ENCODE measurements at regions not wholly inside any gene's neighbourhood (a gene's known extent, or its start where the extent isn't known, plus 50 kb on each side); places are given as distances from the start of the nearest gene placed in this dataset.

DNA sequence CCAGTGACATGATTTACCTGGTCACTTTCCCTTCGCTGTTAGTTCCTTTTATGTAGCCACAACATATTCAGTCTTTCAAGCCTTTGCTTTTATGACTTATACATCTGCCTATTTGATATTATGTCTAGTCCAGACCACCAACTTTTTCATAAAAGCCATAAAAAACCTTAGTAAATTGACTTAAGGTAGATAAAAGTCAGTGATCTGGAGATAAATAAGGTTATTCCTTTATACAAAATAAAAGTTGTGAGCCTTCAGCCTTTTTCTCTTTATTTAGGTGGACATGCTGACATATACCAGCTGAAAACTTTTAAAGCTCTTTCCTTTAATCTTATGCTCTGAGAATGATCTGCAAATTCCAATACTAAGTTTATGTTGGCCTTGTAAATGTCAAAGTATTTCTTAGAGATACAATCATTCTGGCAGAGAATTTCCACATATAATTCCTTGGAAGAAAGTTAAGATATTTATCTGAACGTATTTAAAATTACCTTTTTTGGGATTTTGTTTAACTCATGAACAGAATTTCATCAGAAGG, 690.4 kb upstream of the CHORDC1 start:
- Mint-ChIP-seq H3K27me3 (ENCODE audit: low read depth) (no peaks in the 10 kb centered on the region), H3K4me3 (no peak overlapping the region), H3K36me3 (no peaks in the 10 kb centered on the region), H3K4me1 (no peaks in the 10 kb centered on the region), H3K27ac (no peak overlapping the region), H3K9me3 (no peaks in the 10 kb centered on the region)
- DNase-seq (ENCODE audit: low spot score) = no peak
- ATAC-seq = no peak
- CTCF ChIA-PET = no interaction called here
- POLR2A ChIA-PET = no interaction called here
- TF ChIP-seq, protein P1, sequence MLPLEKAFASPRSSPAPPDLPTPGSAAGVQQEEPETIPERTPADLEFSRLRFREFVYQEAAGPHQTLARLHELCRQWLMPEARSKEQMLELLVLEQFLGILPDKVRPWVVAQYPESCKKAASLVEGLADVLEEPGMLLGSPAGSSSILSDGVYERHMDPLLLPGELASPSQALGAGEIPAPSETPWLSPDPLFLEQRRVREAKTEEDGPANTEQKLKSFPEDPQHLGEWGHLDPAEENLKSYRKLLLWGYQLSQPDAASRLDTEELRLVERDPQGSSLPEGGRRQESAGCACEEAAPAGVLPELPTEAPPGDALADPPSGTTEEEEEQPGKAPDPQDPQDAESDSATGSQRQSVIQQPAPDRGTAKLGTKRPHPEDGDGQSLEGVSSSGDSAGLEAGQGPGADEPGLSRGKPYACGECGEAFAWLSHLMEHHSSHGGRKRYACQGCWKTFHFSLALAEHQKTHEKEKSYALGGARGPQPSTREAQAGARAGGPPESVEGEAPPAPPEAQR (CRISPR knock-in tag; IDR thresholded peaks at IDR 0.05) = no peak
- TF ChIP-seq NFATC4 (CRISPR knock-in tag; IDR thresholded peaks at IDR 0.05) = no peak

DNA sequence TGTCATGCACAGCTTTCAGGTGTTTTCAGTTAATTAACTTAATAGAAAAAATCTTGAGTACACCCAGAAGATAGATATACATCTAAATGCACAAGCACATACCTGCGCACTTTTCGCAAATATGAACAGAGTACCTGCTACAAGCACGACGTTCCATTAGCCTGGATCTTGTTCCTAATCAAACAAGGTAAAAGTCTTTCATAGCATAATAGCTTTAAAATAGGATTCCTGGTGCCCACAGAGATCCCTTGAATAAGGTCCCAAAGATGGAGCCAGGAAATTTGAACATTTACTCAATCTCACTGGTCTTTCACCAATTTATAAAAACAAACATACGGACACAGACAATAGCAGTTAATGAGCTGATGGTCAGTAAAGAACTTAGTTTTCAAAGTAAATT, 689.8 kb upstream of the CHORDC1 start:
- Mint-ChIP-seq H3K27me3 (ENCODE audit: low read depth) (no peaks in the 10 kb centered on the region), H3K27ac (no peak overlapping the region), H3K36me3 (no peaks in the 10 kb centered on the region), H3K4me3 (no peak overlapping the region), H3K4me1 (no peaks in the 10 kb centered on the region), H3K9me3 (no peaks in the 10 kb centered on the region)
- ATAC-seq = no peak
- TF ChIP-seq SMAD4 (CRISPR knock-in tag; IDR thresholded peaks at IDR 0.05) (no peak), NR3C1 (CRISPR knock-in tag; conservative IDR thresholded peaks at IDR 0.05; ENCODE audit: low read depth) (no peak), TP53 (CRISPR knock-in tag; IDR thresholded peaks at IDR 0.05) (no peak), ZNF423 (CRISPR knock-in tag; IDR thresholded peaks at IDR 0.05) (no peak), PRRX2 (CRISPR knock-in tag; IDR thresholded peaks at IDR 0.05) (no peak), ZNF317 (CRISPR knock-in tag; IDR thresholded peaks at IDR 0.05; ENCODE audit: borderline replicate concordance, low read depth) (no peak), GTF2I (CRISPR knock-in tag; conservative IDR thresholded peaks at IDR 0.05) (no peak), NFE2L1 (CRISPR knock-in tag; IDR thresholded peaks at IDR 0.05) (no peak)
- TF ChIP-seq, protein P2, sequence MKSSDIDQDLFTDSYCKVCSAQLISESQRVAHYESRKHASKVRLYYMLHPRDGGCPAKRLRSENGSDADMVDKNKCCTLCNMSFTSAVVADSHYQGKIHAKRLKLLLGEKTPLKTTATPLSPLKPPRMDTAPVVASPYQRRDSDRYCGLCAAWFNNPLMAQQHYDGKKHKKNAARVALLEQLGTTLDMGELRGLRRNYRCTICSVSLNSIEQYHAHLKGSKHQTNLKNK (CRISPR knock-in tag; IDR thresholded peaks at IDR 0.05) = no peak
- TF ChIP-seq, protein P3, sequence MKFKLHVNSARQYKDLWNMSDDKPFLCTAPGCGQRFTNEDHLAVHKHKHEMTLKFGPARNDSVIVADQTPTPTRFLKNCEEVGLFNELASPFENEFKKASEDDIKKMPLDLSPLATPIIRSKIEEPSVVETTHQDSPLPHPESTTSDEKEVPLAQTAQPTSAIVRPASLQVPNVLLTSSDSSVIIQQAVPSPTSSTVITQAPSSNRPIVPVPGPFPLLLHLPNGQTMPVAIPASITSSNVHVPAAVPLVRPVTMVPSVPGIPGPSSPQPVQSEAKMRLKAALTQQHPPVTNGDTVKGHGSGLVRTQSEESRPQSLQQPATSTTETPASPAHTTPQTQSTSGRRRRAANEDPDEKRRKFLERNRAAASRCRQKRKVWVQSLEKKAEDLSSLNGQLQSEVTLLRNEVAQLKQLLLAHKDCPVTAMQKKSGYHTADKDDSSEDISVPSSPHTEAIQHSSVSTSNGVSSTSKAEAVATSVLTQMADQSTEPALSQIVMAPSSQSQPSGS (CRISPR knock-in tag; IDR thresholded peaks at IDR 0.05; ENCODE audit: borderline replicate concordance, low read depth) = no peak
- TF ChIP-seq, protein P4, sequence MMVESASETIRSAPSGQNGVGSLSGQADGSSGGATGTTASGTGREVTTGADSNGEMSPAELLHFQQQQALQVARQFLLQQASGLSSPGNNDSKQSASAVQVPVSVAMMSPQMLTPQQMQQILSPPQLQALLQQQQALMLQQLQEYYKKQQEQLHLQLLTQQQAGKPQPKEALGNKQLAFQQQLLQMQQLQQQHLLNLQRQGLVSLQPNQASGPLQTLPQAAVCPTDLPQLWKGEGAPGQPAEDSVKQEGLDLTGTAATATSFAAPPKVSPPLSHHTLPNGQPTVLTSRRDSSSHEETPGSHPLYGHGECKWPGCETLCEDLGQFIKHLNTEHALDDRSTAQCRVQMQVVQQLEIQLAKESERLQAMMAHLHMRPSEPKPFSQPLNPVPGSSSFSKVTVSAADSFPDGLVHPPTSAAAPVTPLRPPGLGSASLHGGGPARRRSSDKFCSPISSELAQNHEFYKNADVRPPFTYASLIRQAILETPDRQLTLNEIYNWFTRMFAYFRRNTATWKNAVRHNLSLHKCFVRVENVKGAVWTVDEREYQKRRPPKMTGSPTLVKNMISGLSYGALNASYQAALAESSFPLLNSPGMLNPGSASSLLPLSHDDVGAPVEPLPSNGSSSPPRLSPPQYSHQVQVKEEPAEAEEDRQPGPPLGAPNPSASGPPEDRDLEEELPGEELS (CRISPR knock-in tag; IDR thresholded peaks at IDR 0.05) = no peak
- DNase-seq (ENCODE audit: low spot score) = no peak
- ChIA-PET POLR2A (no interaction called here), CTCF (no interaction called here)

DNA sequence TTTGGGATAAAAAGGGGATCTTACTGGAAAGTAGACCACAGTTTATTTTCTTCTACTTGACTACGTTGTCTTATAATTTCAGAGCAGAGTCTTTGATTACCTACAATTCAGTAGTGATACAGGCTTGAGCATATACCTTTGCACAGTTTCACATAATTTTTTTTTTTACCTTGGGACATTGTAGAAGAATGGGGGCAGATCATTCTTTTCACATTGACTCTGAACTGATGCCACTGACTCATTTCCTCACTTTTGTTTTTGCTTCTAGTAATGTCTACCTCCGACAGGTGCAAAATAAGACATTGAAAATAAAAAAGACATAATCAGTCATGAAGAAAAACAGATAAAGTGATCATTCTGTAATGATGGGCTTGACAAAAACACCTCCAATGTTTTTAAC, 688.3 kb upstream of the CHORDC1 start:
- Mint-ChIP-seq H3K4me1 (peaks cover 8% of the 10 kb centered on the region), H3K36me3 (no peaks in the 10 kb centered on the region), H3K9me3 (no peaks in the 10 kb centered on the region), H3K4me3 (no peak overlapping the region), H3K27me3 (ENCODE audit: low read depth) (no peaks in the 10 kb centered on the region), H3K27ac (no peak overlapping the region)
- no peak for TF ChIP-seq TP53 (CRISPR knock-in tag; IDR thresholded peaks at IDR 0.05)
- no peak for TF ChIP-seq GTF2I (CRISPR knock-in tag; conservative IDR thresholded peaks at IDR 0.05)
- TF ChIP-seq TEAD1 (CRISPR knock-in tag; IDR thresholded peaks at IDR 0.05) = no peak
- TF ChIP-seq ATF1 (CRISPR knock-in tag; IDR thresholded peaks at IDR 0.05) = no peak
- TF ChIP-seq, protein P2 (CRISPR knock-in tag; IDR thresholded peaks at IDR 0.05) = no peak
- TF ChIP-seq, protein P5, sequence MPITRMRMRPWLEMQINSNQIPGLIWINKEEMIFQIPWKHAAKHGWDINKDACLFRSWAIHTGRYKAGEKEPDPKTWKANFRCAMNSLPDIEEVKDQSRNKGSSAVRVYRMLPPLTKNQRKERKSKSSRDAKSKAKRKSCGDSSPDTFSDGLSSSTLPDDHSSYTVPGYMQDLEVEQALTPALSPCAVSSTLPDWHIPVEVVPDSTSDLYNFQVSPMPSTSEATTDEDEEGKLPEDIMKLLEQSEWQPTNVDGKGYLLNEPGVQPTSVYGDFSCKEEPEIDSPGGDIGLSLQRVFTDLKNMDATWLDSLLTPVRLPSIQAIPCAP (CRISPR knock-in tag; IDR thresholded peaks at IDR 0.05) = no peak
- no peak for TF ChIP-seq SP1 (CRISPR knock-in tag; conservative IDR thresholded peaks at IDR 0.05)
- TF ChIP-seq NR1H2 (CRISPR knock-in tag; IDR thresholded peaks at IDR 0.05) = no peak
- no peak for TF ChIP-seq NFYB (CRISPR knock-in tag; conservative IDR thresholded peaks at IDR 0.05; ENCODE audit: low read depth)
- no peak for TF ChIP-seq CBFB (CRISPR knock-in tag; IDR thresholded peaks at IDR 0.05; ENCODE audit: low read depth)
- TF ChIP-seq, protein P3 (CRISPR knock-in tag; IDR thresholded peaks at IDR 0.05; ENCODE audit: borderline replicate concordance, low read depth) = no peak
- TF ChIP-seq GRHL2 (CRISPR knock-in tag; IDR thresholded peaks at IDR 0.05; ENCODE audit: insufficient replicate concordance, severe bottlenecking) = no peak
- ChIA-PET POLR2A (no interaction called here), CTCF (interaction anchor here (0.6 kb wide), 1 partner anchor 418 kb away, joined by 3 read pairs; no protein-coding TSS in a partner anchor)
- ATAC-seq = no peak
- no peak for DNase-seq (ENCODE audit: low spot score)
